Endometrium (tissue), 2 donors: ENCODE measurements at regions not wholly inside any gene's neighbourhood (a gene's known extent, or its start where the extent isn't known, plus 50 kb on each side); places are given as distances from the start of the nearest gene placed in this dataset.
A peak's percentile ranks its signal among the peaks of the same experiment; 100 is the strongest.

ENCODE experiments used
- FAIRE-seq: peaks from 2 replicates; lab custom pipeline; 2012; peaks lifted over from hg19 to GRCh38; lab: Jason Lieb, UNC
- donor health status: control.
- donor health status: control.

DNA sequence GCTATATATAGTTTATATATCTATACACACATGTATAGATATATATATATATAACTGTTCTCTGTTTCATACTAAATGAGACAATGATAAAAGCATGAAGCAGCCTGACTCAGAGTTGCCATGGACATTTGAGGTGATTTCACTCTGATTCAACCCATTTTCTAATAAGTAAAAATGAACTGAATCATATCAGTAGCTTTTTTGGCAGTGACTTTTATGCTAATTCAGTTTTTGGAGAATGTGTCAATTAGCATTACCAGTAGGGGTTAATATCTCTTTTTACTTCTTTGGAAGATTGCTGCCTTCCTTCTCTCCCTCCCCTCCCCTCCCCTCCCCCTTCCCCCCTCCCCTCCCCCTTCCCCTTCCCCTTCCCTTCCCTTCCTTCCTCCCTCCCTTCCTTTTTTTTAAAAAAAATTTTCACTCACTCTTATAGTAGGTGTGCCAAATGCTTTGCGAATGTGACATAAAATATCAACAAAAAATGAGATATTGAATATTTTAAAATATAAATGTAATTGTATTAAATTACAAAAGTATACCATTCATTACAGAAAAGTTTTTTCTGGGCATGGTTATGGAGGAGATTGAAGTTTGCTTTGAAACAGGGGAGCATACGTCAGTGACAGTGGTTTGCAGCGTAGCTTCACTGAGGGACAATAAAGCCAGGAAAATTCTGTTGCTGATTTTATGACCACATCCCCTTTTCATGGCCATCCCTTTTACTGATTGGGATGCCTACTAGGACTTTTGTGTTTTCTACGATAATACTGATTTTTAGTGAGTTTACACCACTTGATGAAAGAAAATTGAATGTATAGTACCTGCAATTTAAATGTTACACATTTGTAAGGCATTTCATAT is 64.0 kb upstream of the KLF6 start:
- no peak for FAIRE-seq

DNA sequence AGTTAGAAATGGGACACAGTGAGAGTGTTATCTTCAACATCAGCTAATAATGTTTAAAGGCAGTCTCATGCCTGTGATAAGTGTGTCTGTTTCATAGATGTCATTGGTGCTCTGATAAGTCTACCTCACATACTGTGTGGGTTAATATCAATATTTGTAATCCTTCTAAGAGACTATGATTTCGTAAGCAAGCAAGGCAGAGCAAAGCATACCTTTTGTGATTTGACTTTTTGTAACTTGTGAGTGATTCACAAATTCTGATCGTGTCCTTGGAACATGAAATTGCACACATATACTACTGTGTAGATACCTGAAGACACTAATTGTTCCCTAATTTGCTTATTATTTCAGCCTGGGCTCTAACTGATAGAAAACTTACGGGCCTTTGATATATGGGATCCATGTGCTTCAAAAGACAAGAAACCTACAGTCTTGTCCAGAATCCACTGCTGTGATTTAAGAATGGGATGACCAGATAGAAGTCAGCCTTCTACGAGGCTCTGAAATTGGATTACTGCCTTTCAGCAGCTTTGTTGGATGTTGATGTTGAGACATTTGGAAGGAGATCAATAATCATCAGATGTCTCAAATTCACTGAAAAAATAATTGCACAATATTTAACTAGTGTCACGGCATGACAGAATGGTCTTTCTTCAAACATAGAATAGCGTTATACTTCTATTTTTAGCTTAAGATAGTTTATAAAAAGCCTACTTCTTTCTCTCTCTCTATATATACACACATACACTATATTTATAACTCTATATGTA is 63.2 kb upstream of the KLF6 start:
- no peak for FAIRE-seq

DNA sequence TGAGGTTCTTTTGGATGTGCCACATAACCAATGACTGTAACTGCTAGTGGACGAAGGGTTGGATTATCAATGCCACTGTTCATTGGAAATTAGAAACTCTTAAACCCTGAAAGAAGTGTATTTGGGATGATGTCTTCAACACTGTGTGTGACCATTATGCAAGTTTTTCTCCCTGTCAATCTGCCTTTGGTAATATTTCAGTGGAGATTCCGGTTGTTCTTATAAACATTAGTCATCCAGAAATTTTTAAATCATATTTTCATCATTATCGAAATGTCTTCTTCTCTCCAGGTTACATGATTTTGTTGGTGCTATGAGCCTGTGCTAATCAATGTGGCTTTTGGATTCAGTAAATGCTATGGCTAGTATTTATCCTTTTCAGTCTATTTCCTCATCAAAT is 61.7 kb upstream of the KLF6 start:
- FAIRE-seq: no peak

DNA sequence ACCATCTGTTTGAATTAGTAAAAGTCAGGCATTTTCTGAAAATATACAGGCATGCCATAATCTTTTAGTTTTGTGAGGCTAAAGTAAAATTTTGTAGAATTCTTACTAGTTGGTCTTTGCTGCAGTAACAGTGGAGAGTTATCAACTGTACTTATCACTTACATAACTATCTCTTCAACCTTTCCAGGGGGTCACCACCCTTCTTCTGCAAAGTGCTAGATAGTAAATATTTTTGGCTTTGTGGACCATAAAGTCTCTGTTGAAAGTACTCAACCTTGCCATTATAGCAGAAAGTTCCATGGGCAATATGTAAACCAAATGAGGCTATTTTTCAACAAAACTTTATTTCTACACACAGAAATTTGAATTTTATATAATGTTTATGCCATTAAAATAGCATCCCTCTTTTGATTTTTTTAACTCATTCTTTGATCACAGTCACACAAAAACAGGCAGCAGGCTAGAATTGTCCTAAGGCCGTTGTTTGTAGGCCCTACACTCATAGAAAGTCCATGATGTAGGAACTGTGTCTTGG is 59.5 kb upstream of the KLF6 start:
- FAIRE-seq: no peak

DNA sequence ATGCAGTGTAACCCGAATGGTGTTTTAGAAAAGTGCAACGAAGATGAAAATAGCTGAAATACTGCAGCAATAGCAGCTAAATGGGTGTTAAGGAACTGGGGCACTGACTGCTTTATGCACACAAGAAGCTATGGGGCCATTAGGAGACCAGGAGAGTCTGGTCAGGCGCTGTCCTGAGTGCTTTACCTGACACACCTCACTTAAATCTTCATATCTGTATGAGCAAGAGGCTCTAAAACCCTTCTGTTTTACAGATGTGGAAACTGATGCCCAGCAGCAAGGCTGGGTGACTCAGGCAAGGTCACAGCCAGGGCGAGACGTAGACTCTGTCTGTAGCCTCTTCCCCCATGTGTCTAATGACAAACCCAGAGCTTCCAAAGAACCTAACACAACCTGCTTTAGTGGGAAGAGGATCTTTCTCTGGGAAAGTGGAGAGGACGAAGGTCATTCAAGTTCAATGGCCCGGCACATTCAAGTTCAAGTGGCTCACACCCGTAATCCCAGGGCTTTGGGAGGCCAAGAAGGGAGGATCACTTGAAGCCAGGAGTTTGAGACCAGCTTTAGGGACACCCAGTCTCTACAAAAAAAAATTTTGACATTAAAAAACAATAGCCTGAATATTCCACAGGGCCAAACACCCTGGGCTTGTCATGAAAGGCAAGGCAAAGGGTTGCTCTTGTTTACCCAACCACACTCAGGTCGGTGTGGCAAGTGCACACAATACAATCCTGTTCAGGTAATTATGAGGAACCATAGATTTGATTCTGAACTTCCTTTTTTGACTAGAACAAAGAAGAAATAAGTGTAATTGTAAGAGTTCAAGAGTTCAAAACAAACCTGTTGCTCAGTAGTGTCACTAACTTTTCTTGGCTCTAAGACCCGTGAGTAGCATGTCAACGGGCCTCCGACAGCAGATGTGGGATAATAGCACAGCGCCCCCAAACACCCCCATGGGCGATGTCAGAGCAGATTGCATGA is 53.7 kb upstream of the KLF6 start:
- no peak for FAIRE-seq

DNA sequence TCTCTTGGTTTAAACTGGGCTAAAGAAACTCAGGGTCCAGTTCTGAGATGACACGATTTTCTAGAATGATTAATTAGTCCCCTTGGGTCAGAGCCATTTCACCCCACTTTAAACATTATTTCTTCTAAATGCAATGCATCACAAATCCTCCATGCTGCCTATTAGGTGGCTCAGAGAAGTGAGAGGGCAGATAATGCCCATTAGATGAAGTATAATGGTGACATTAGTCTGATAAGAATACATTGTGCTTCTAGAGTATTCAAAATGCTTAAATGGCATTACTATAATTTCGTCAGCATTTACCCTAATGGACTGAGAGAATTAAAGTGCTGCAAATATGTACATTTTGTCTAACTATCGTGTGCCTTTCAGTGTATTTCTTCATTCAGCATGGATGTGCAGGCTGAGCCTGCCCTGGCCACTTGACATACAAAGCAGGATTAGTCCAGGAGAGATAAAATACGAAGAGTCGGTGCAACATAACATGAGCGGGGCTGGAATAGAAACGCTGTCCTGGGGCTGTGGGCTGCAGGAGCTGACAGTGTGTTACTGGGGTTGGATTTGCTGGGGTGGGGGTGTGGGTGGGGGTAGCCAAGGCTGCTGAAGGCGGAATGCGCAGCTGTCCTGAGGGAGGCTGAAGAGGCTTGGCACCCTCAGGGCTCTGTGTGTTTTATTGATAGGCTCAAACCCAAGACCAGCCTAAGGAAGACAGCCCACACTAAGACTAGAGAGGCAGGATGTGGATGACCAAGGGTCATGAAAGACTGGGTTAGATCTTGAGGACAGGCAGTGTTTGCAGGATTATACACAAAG is 52.8 kb upstream of the KLF6 start:
- FAIRE-seq: no peak

DNA sequence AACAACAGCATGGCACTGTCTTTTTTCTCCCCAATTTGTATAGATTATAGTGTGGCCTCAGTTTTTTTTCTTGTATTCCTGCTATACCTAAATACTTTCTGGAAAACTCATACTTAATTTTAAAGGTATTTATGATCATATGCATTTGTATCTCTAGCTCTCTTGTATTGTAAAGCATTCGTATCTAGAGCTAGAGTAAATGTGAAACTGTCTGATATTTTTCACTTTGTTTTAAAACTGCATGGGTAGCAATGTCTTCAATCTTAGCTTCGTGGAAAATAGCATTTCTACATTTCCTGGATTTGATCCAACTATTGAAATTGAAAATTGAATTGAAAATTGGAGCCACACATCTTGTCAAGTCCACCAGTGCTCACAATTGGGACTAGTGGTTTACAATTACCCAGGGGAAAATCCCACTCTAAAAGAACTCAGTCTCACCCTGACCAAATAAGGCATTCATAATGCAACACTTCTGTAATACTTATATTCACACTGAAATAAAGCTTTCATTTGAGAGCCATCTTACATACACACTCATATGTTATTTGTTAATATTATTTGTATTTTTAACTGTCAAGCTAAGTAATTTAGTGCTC is 51.3 kb upstream of the KLF6 start:
- FAIRE-seq: no peak

DNA sequence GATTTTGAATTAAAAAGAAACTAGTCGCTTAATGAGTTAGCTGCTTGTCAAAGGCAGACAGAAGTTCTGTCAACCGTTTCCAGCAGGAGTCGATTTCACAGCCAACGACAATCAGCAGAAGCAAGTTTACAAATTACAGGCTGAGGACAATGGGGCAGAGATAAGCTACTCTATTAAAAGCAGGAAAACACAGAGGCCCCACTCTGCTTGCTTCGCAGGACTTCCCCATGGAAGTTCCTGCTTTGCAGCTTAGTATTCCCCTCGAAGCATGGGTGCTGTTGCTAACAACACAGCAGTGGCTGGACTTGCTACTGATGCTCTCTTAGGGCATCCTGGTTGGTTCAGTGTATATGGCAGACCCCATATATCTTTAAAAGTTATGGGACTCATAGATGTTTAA is 50.8 kb upstream of the KLF6 start:
- no peak for FAIRE-seq

DNA sequence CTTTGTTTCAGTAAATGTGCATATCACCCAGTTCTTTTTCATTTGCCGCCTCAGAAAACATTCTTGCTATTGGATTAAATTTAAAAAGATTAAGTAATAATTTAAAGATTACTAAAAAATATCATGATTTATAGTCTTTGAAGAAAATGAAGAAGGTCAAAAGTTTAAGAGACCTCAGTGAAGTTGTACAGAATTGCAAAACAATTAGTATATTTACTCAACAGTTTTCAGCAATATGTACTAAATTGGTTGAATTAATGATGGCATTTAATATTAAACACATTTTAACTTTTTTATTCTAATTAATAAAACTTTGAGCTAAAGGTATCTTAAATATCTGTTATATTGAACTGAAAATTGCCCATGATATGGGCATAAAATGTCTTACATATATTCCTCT is 49.9 kb upstream of the KLF6 start:
- peak; percentile 48 for FAIRE-seq
